ENCODE measurements at regions not wholly inside any gene's neighbourhood (a gene's known extent, or its start where the extent isn't known, plus 50 kb on each side); places are given as distances from the start of the nearest gene placed in this dataset.

DNA sequence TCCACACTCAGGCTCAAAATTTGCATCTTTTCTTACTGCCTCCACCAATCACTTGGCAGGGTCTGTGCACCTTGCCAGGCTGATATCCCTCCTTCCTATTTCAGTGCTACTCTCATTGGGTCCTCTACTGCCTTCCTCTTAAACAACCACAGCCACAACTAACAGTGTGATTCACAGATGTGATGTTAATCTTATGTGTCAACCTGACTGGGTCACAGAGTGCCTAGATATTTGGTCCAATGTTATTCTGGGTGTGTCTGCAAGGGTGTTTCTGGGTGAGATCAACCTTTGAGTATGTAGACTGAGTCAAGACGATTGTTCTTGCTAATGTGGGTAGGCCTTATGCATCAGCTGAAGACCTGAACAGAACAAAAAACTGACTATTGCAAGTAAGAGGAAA is 51.3 kb upstream of the IRX6 start:
- H3K27me3 ChIP-seq (ENCODE audit: low read depth): no peaks in the 10 kb centered on the region
- H3K9me3 ChIP-seq: no peaks in the 10 kb centered on the region
- intact Hi-C loops (cut with DNase I): no loop called here
- H3K4me3 ChIP-seq: no peak overlapping the region
- TF ChIP-seq CTCF (IDR thresholded peaks at IDR 0.05): no peak
- no peak for DNase-seq
- no peak for ATAC-seq
- no peaks in the 10 kb centered on the region for H3K36me3 ChIP-seq
- H3K4me1 ChIP-seq: no peaks in the 10 kb centered on the region
- no peak overlapping the region for H3K27ac ChIP-seq

DNA sequence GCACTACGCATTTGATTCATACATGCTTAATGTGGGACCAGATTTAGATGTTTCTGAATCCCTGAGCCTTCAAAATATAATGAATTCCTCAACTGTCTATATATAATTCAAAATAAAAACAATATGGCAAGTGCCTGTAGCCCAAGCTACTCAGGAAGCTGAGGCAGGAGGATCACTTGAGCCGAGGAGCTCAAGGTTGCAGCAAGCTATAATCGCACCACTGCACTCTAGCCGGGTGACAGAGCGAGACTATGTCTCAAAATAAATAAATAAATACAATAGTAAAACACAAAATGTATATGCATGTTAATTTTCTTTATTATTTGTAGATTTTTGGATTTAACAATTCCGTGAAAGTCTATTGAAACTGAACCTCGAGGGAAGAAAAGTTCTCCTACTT is 50.6 kb upstream of the IRX6 start:
- H3K27me3 ChIP-seq (ENCODE audit: low read depth): no peaks in the 10 kb centered on the region
- no peaks in the 10 kb centered on the region for H3K9me3 ChIP-seq
- no peak for TF ChIP-seq CTCF (IDR thresholded peaks at IDR 0.05)
- ATAC-seq (no peak), DNase-seq (no peak)
- H3K36me3 ChIP-seq: no peaks in the 10 kb centered on the region
- intact Hi-C loops (cut with DNase I): no loop called here
- no peak overlapping the region for H3K27ac ChIP-seq
- H3K4me1 ChIP-seq: no peaks in the 10 kb centered on the region
- no peak overlapping the region for H3K4me3 ChIP-seq

GRCh38 chr16:55273959-55274358 is 50.0 kb upstream of the IRX6 start:
- DNase-seq: no peak
- intact Hi-C loops (cut with DNase I): no loop called here
- no peaks in the 10 kb centered on the region for H3K9me3 ChIP-seq
- H3K36me3 ChIP-seq: no peaks in the 10 kb centered on the region
- no peak overlapping the region for H3K27ac ChIP-seq
- H3K4me1 ChIP-seq: no peaks in the 10 kb centered on the region
- H3K4me3 ChIP-seq: no peak overlapping the region
- H3K27me3 ChIP-seq (ENCODE audit: low read depth): no peaks in the 10 kb centered on the region
- TF ChIP-seq CTCF (IDR thresholded peaks at IDR 0.05): no peak
- no peak for ATAC-seq

Measured in lower lobe of right lung (tissue), 2 donors.